Activated CD8-positive, alpha-beta memory T cell treated with anti-CD3 and anti-CD28 coated beads for 48 hours (primary cell): ENCODE measurements at regions not wholly inside any gene's neighbourhood (a gene's known extent, or its start where the extent isn't known, plus 50 kb on each side); places are given as distances from the start of the nearest gene placed in this dataset.
"Not testable (repeated sequence)": the region's sequence is repeated elsewhere in the genome, so short reads cannot be mapped to it uniquely, and the experiment has no call there.

ENCODE experiments used
- DNase-seq, 3 experiments: peaks; one replicate each; pipeline ENCODE4 v3.0.0-alpha.2; 2020; ENCODE audit warnings: low read depth in 2 of 3, low spot score in 2 of 3

DNA sequence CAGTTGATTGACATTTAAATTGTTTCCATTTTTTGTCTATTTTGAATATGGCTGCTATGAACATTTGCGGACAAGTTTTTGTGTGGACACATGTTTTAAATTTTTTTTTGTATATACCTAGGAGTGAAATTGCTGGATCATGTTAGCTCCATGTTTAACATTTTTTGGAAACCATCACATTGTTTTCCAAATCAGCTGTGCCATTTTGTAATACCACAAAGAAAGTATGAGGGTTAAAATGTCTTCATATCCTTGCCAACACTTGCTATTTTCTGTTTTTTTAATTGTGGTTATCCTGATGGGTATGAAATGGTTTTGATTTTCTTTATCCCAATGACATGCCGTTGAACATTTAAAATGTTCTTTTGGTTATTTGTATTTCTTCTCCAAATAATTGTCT lies 52.1 kb downstream of the CARTPT start:
- no peak for DNase-seq

- no peak for DNase-seq
Measured at GRCh38 chr5:71778678-71779276, 59.7 kb downstream of the CARTPT start.

DNA sequence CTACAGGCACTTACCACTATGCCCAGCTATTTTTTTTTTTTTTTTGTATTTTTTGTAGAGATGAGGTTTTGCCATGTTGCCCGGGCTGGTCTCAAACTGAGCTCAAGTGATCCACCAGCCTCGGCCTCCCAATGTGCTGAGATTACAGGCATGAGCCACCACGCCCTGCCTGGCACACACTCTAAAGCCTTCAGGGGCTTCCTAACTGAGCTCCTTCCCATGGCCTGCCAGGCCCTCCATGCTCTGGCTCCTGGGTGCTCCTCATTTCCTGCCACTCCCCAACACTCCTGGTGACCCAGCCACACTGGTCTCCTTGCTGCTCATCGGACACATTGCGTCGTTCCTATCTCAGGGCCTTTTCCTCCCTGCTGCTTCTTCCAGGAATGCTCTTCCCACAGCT lies 61.5 kb downstream of the CARTPT start:
- no peak for DNase-seq

DNA sequence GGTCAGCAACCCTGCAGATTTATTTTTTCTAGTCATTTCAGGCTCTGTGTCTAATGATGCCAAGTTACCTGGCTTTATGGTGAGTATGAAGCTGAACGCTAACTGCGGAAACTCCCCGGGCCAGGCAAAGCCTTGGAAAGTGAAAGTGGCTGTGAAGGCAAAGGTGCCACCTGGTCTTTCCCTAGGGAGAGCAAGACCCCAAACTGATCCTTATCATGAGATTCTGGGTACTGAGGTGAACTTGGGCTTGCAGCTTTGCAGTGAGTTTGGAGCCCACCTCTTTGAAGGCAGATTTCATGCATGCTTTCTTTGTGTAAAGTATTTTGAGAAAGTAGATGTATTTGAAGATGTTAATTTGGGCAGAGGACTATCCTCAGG lies 63.3 kb downstream of the CARTPT start:
- no peak for DNase-seq

DNA sequence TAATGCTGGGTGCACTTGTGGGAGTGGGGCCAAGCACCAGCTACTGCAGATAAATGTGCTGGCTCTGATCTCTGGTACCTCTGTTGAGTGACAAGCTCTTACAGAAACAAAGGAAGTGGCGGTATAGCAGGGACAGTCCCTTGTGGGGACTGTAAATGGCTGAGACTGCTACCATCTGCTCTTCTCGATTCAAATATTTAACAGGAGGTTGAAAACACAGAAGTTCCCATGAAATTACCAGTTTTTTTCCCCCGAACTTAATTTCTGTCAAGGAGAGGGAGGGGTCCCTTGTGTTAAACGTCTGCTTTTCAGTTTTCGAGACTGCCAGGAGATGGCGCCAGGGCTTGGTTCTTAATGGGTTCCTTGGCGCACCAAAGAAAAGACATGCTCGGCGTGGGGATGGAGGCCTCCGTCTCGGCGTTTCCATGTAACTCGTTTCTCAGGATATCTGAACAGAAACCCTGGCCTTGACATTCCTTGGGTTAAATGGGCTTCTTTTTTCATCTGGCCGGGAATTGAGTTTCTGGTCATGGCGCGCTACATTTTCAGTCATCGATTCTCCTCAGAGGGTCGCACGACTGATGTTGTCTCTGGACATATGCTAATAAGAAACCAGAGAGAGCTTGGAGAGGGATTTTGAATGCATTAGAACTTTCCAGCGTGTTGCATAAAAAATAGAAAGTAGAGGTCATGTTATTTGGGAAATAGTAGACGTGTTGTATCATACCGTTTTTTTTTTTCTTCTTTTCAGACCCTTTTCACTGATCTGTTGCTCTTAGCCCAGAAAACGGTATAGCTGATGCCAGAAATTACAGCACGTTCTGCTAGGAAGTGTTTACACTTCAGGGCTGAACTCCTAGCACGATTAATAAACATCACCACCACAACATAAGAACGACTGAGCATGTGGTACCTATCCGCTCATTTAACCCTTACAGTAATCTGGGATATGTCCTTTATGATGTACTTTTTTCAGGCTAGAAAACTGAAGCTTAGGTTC lies 64.0 kb downstream of the CARTPT start:
- DNase-seq: peak in 2 of 3 experiments; percentile 10 to 17

DNA sequence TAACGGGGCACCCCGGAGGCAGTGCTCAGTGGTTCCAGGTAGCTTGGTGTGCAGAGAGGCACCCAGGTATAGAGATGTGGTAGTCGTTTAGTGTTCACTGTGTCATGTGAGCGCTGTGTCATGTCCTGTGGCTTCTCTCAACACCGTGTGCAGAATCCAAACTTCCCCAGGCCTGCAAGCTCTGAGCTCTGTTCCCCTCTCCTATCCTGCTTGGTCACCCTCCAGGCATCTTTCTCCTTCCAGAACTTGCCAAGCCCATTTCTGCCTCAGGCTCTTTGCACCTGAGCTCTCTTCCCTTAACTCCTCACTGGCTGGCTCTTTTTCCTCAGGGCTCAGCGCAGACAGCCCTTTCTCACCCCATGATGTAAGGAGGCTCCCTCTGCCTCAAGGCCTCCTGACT lies 64.8 kb downstream of the CARTPT start:
- DNase-seq: no peak

GRCh38 chr5:71786337-71787055 lies 67.4 kb downstream of the CARTPT start:
- DNase-seq: no peak

- DNase-seq: no peak
Measured at GRCh38 chr5:71788794-71789193, 69.7 kb downstream of the CARTPT start.

GRCh38 chr5:71789746-71790145 lies 70.7 kb downstream of the CARTPT start:
- DNase-seq: no peak

- no peak for DNase-seq
Measured at GRCh38 chr5:71790433-71790832, 71.4 kb downstream of the CARTPT start.

DNA sequence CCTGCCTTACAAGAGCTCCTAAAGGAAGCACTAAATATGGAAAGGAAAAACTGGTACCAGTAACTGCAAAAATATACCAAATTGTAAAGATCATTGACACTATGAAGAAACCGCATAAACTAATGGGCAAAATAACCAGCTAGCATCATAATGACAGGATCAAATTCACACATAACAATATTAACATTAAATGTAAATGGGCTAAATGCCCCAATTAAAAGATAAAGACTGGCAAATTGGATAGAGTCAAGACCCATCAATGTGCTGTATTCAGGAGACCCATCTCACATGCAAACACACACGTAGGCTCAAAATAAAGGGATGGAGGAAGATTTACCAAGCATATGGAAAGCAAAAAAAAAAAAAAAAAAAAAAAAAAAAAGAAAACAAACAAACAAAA lies 73.0 kb downstream of the CARTPT start:
- DNase-seq: not testable (repeated sequence)

DNA sequence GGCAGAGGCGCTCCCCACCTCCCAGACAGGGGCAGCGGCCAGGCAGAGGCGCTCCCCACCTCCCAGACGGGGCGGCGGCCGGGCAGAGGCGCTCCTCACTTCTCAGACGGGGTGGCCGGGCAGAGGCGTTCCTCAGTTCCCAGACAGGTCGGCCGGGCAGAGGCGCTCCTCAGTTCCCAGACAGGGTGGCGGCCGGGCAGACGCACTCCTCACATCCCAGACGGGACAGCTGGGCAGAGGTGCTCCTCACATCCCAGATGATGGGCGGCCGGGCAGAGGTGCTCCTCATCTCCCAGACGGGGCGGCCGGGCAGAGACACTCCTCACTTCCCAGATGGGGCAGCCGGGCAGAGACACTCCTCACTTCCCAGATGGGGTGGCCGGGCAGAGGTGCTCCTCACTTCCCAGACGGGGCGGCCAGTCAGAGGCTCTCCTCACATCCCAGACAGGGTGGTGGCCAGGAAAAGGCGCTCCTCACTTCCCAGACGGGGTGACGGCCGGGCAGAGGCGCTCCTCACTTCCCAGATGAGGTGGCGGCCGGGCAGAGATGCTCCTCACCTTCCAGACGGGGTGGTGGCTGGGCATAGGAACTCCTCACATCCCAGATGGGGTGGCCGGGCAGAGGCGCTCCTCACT lies 75.1 kb downstream of the CARTPT start:
- DNase-seq: no peak

- DNase-seq: no peak
Measured at GRCh38 chr5:71802673-71803072, 83.6 kb downstream of the CARTPT start.

DNA sequence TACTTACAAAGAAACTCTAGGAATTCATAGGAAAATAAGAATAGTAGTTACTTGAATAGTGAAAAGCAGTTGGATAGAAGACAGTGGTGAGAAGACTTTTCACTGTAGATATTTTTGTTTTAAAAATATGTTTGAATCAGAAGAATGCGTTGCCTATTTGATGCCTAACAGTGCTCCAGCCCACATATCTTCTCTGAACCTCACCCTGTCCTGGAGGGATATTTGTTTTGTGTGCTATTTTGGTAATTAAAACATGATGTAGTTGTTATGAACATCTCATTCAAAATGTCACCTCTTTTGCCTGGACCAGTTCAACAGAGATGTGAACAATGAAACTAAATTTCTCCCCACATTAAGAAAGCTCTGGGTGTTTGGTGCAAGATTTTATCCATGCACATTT lies 87.6 kb downstream of the CARTPT start:
- DNase-seq: no peak

DNA sequence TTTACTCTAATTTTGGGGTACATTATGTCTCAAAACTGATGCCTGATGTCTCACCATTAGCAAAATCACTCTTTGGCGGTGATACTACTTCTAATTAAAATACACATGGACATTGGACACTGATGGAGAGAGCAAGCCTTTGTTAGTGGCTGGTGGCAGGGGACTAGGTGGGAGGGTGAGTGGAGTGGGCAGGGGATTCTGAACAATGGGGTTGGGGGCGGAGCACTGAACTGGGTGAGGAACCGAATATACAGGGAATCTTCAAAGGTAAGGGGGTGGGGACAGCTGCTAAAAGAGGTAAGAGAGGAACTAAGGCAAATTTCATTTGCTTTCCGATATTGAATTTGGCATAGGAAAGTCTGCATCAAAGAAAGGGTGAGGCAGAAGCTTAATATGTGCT lies 88.8 kb downstream of the CARTPT start:
- DNase-seq: no peak

- DNase-seq: no peak
Measured at GRCh38 chr5:71809446-71809845, 90.4 kb downstream of the CARTPT start.

DNA sequence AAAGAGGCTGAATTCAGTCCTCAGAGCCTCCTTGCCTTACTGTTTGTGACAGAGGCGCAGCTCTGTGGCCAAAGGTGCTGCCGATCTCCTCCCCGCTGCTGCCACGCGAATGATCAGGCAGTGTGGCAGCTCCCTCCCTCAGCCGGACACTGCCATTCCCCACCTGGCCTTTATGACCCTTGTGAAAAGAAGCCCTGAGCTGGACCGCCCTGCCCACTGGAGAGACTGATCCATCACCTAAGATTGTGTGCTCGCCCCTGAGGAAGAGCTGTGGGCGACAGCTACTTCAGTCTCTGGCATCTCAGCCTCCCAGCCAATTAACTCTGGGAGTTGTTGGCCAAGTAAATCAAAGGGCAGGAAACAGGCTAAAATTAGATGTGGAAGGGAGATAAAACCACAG lies 90.9 kb downstream of the CARTPT start:
- DNase-seq: no peak

DNA sequence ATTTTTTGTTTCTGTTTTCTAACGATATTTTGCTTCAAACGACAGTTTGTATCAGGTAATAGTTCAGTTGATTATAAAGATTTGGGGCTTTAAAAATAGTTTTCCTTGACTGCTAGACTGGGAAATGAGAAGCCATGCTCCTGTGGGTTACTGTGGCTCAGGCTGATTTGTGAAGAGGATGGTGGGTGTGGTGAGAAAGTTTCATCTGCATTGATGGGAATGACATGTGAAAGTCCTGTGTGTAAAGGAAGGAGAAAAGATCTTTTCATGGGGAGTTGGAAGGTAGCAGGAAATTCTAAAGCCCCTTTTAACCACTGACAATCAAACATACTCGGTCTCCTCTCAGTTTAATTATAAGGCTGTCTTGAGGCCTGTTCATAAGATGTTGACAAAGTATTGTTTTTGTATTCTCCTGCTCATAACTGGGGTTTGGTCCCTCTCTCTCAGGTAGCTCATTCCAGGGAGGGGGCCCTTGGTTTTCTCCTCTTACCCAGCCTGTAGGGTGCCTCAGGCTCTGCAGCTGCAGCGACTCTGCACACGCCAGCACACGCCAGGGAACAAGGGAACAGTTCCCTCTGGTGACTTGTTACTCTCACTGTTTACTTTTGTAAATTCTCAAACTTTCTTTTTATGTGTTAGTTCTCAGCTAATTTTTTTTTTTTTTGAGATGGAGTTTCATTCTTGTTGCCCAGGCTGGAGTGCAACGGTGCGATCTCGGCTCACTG lies 91.6 kb downstream of the CARTPT start:
- no peak for DNase-seq

GRCh38 chr5:71811779-71812178 lies 92.7 kb downstream of the CARTPT start:
- no peak for DNase-seq

- DNase-seq: no peak
Measured at GRCh38 chr5:71816307-71816706, 97.2 kb downstream of the CARTPT start.

GRCh38 chr5:71817891-71818290 lies 98.8 kb downstream of the CARTPT start:
- DNase-seq: no peak
